ENCODE measurements at regions not wholly inside any gene's neighbourhood (a gene's known extent, or its start where the extent isn't known, plus 50 kb on each side); places are given as distances from the start of the nearest gene placed in this dataset.
"Not testable (repeated sequence)": the region's sequence is repeated elsewhere in the genome, so short reads cannot be mapped to it uniquely, and the experiment has no call there.

GRCh38 chr14:55986069-55986468 lies 132.1 kb upstream of the PELI2 start:
- DNase-seq: no peak

GRCh38 chr14:56000846-56001245 lies 117.4 kb upstream of the PELI2 start:
- DNase-seq: no peak

- no peak for DNase-seq
These were observed 115.9 kb upstream of the PELI2 start for GRCh38 chr14:56002342-56002741.

- peak; percentile 49 to 55 for DNase-seq
These were observed 115.2 kb upstream of the PELI2 start for GRCh38 chr14:56002876-56003625.

GRCh38 chr14:56004323-56004722 lies 113.9 kb upstream of the PELI2 start:
- no peak for DNase-seq

- peak; percentile 17 to 22 for DNase-seq
These were observed 113.4 kb upstream of the PELI2 start for GRCh38 chr14:56004786-56005185.

GRCh38 chr14:56005191-56006053 lies 112.8 kb upstream of the PELI2 start:
- no peak for DNase-seq

- not testable (repeated sequence) for DNase-seq
These were observed 110.7 kb upstream of the PELI2 start for GRCh38 chr14:56007491-56007890.

- DNase-seq: no peak
These were observed 110.1 kb upstream of the PELI2 start for GRCh38 chr14:56008150-56008549.

- not testable (repeated sequence) for DNase-seq
These were observed 109.5 kb upstream of the PELI2 start for GRCh38 chr14:56008661-56009060.

GRCh38 chr14:56023661-56024081 lies 94.5 kb upstream of the PELI2 start:
- no peak for DNase-seq

GRCh38 chr14:56025191-56025590 lies 93.0 kb upstream of the PELI2 start:
- no peak for DNase-seq

GRCh38 chr14:56026506-56026905 lies 91.7 kb upstream of the PELI2 start:
- DNase-seq: no peak

- no peak for DNase-seq
These were observed 90.8 kb upstream of the PELI2 start for GRCh38 chr14:56027421-56027820.

- no peak for DNase-seq
These were observed 90.1 kb upstream of the PELI2 start for GRCh38 chr14:56027916-56028712.

- no peak for DNase-seq
These were observed 81.9 kb upstream of the PELI2 start for GRCh38 chr14:56036353-56036752.

GRCh38 chr14:56040121-56040520 lies 78.1 kb upstream of the PELI2 start:
- no peak for DNase-seq

GRCh38 chr14:56044196-56044595 lies 74.0 kb upstream of the PELI2 start:
- DNase-seq: no peak

GRCh38 chr14:56046546-56046945 lies 71.7 kb upstream of the PELI2 start:
- no peak for DNase-seq

- DNase-seq: no peak
These were observed 71.2 kb upstream of the PELI2 start for GRCh38 chr14:56046996-56047395.

GRCh38 chr14:56049536-56049935 lies 68.7 kb upstream of the PELI2 start:
- no peak for DNase-seq

- DNase-seq: no peak
These were observed 62.7 kb upstream of the PELI2 start for GRCh38 chr14:56055511-56055910.

- no peak for DNase-seq
These were observed 62.2 kb upstream of the PELI2 start for GRCh38 chr14:56056031-56056430.
